ENCODE measurements at regions not wholly inside any gene's neighbourhood (a gene's known extent, or its start where the extent isn't known, plus 50 kb on each side); places are given as distances from the start of the nearest gene placed in this dataset.

DNA sequence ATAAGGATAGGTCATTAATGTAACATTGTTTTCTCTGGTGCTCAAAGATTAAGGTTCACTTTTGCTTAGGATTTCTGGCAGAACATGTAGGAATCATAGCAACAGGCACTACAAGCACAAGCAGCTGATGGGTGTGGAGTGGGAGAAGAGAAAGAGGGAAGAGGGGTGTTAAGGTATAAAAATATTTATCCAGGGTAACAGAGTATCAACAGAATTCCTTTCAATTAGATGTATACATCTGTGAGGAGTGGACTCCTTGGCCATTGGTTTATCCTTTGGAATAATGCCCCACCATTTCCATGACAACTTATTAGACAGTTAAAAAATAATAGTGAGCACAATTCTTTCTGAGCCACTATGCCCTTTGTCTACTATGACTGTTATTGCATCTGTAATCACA lies 388.3 kb upstream of the DDHD1 start:
- TF ChIP-seq EZH2 (IDR thresholded peaks at IDR 0.05; ENCODE audit: borderline replicate concordance, insufficient read depth, low read depth, low read length, poor library complexity, severe bottlenecking) = no peak
- TF ChIP-seq, protein P1, sequence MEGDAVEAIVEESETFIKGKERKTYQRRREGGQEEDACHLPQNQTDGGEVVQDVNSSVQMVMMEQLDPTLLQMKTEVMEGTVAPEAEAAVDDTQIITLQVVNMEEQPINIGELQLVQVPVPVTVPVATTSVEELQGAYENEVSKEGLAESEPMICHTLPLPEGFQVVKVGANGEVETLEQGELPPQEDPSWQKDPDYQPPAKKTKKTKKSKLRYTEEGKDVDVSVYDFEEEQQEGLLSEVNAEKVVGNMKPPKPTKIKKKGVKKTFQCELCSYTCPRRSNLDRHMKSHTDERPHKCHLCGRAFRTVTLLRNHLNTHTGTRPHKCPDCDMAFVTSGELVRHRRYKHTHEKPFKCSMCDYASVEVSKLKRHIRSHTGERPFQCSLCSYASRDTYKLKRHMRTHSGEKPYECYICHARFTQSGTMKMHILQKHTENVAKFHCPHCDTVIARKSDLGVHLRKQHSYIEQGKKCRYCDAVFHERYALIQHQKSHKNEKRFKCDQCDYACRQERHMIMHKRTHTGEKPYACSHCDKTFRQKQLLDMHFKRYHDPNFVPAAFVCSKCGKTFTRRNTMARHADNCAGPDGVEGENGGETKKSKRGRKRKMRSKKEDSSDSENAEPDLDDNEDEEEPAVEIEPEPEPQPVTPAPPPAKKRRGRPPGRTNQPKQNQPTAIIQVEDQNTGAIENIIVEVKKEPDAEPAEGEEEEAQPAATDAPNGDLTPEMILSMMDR (IDR thresholded peaks at IDR 0.05) = no peak
- ATAC-seq (ENCODE audit: low read depth) (no peak), DNase-seq (no peak)
- Mint-ChIP-seq H3K27ac (no peak overlapping the region), H3K4me1 (peaks cover 2% of the 10 kb centered on the region), H3K4me3 (no peak overlapping the region), H3K9me3 (ENCODE audit: insufficient read depth) (no peaks in the 10 kb centered on the region), H3K27me3 (peaks cover 4% of the 10 kb centered on the region)
- H3K4me1 ChIP-seq (ENCODE audit: control insufficient read depth in 2 of 2, insufficient read depth in 2 of 2, low read length in 2 of 2) = no peaks in the 10 kb centered on the region
- H3K27me3 ChIP-seq (replicated peaks in 1 of 4; ENCODE audit: control extremely low read depth in 1 of 4, control insufficient read depth in 3 of 4, insufficient read depth in 4 of 4, low read length in 3 of 4) = no peaks in the 10 kb centered on the region
- ChIA-PET POLR2A (no interaction called here), CTCF (interaction anchor here (0.9 to 4.5 kb wide), 2 partner anchors 9 to 634 kb away, joined by 3 to 98 read pairs; no protein-coding TSS in a partner anchor)
- no peaks in the 10 kb centered on the region for H4K20me1 ChIP-seq (ENCODE audit: control insufficient read depth, insufficient read depth, low read length, poor library complexity, severe bottlenecking)
- H3K79me2 ChIP-seq (ENCODE audit: control insufficient read depth, insufficient read depth, low read length) = no peaks in the 10 kb centered on the region
- H3K9ac ChIP-seq (ENCODE audit: low read length) = no peak overlapping the region
- no peak overlapping the region for H3K4me3 ChIP-seq (ENCODE audit: control extremely low read depth in 1 of 5, extremely low read depth in 1 of 5, insufficient read depth in 1 of 5, low read depth in 2 of 5, low read length in 4 of 5)
- H3K36me3 ChIP-seq (replicated peaks in 1 of 2; ENCODE audit: control extremely low read depth in 1 of 2, control insufficient read depth in 1 of 2, extremely low read depth in 1 of 2, insufficient read depth in 2 of 2, low read length in 1 of 2) = no peaks in the 10 kb centered on the region
- H3K27ac ChIP-seq (ENCODE audit: low read length in 2 of 2) = no peak overlapping the region
- no peak overlapping the region for H3K4me2 ChIP-seq (replicated peaks; ENCODE audit: low read depth, low read length, poor library complexity, severe bottlenecking)
- H2AFZ ChIP-seq (ENCODE audit: insufficient read depth, low read depth, low read length, poor library complexity, severe bottlenecking) = no peak overlapping the region
- intact Hi-C loops (cut with micrococcal nuclease) = loop anchor here (1.0 kb wide), 1 partner anchor 630 kb away; no protein-coding TSS in a partner anchor
- no peaks in the 10 kb centered on the region for H3K9me3 ChIP-seq (ENCODE audit: control extremely low read depth in 1 of 3, control insufficient read depth in 2 of 3, insufficient read depth in 1 of 3, low read length in 2 of 3)

DNA sequence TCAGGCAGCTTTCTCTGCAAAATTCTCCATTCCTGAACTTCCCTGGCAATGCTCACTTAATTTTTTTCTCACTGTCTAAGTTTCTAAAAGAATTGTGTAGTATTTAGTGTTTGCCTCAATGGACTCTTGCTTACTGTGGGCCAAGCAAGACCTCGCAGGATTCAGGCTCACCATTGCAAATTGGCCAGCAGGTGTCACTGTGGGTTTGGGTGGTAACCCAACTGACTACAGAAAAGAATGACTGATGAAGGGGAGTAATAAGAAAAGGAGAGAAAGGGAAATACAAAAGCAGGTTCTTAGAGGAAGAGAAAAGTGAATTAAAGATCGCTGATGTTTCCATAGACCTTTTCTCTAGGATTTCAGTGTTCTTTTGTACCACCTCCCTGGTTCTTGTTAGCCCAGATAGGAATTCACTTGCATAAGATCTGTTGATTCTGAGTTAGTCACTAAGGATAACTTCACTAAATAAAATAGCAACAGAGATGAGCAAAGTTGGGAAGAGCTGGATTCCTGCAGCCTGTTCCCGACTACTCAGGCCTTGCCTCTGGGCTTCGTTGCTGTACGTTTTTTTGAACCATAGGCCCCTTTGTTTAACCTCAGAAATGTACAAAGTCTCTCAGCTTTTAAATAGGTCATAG lies 386.5 kb upstream of the DDHD1 start:
- TF ChIP-seq EZH2 (IDR thresholded peaks at IDR 0.05; ENCODE audit: borderline replicate concordance, insufficient read depth, low read depth, low read length, poor library complexity, severe bottlenecking) = no peak
- TF ChIP-seq, protein P1 (IDR thresholded peaks at IDR 0.05) = peak; percentile 88
- peak; percentile 69 for DNase-seq
- Histone ChIP-seq H3K4me1 (ENCODE audit: control insufficient read depth in 2 of 2, insufficient read depth in 2 of 2, low read length in 2 of 2) (no peaks in the 10 kb centered on the region), H3K27ac (ENCODE audit: low read length in 2 of 2) (no peak overlapping the region), H3K4me3 (ENCODE audit: control extremely low read depth in 1 of 5, extremely low read depth in 1 of 5, insufficient read depth in 1 of 5, low read depth in 2 of 5, low read length in 4 of 5) (no peak overlapping the region), H3K9me3 (ENCODE audit: control extremely low read depth in 1 of 3, control insufficient read depth in 2 of 3, insufficient read depth in 1 of 3, low read length in 2 of 3) (no peaks in the 10 kb centered on the region), H3K36me3 (replicated peaks in 1 of 2; ENCODE audit: control extremely low read depth in 1 of 2, control insufficient read depth in 1 of 2, extremely low read depth in 1 of 2, insufficient read depth in 2 of 2, low read length in 1 of 2) (no peaks in the 10 kb centered on the region), H3K79me2 (ENCODE audit: control insufficient read depth, insufficient read depth, low read length) (no peaks in the 10 kb centered on the region), H3K4me2 (replicated peaks; ENCODE audit: low read depth, low read length, poor library complexity, severe bottlenecking) (no peak overlapping the region), H2AFZ (ENCODE audit: insufficient read depth, low read depth, low read length, poor library complexity, severe bottlenecking) (no peak overlapping the region), H4K20me1 (ENCODE audit: control insufficient read depth, insufficient read depth, low read length, poor library complexity, severe bottlenecking) (no peaks in the 10 kb centered on the region), H3K27me3 (replicated peaks in 1 of 4; ENCODE audit: control extremely low read depth in 1 of 4, control insufficient read depth in 3 of 4, insufficient read depth in 4 of 4, low read length in 3 of 4) (no peaks in the 10 kb centered on the region), H3K9ac (ENCODE audit: low read length) (no peak overlapping the region)
- ATAC-seq (ENCODE audit: low read depth) = peak; percentile 79
- Mint-ChIP-seq H3K9me3 (ENCODE audit: insufficient read depth) (no peaks in the 10 kb centered on the region), H3K4me3 (no peak overlapping the region), H3K27ac (no peak overlapping the region), H3K4me1 (peaks cover 2% of the 10 kb centered on the region), H3K27me3 (peaks cover 4% of the 10 kb centered on the region)
- 63% methylated on average over 4 of the region's 5 CpGs for WGBS (ENCODE audit: insufficient coverage)
- intact Hi-C loops (cut with micrococcal nuclease) = loop anchor here (1.0 to 10.0 kb wide), 3 partner anchors 73 to 636 kb away; no protein-coding TSS in a partner anchor
- ChIA-PET CTCF (interaction anchor here (0.6 to 4.5 kb wide), 9 partner anchors 15 to 808 kb away, joined by 3 to 98 read pairs (median 4); no protein-coding TSS in a partner anchor), POLR2A (no interaction called here)

Data from B cell (primary cell).